Stimulated activated CD4-positive, alpha-beta T cell treated with anti-CD3 and anti-CD28 coated beads, Interleukin-1b, Interleukin-23, amount 100 ng/mL, for 1 hour (primary cell): ENCODE measurements at regions not wholly inside any gene's neighbourhood (a gene's known extent, or its start where the extent isn't known, plus 50 kb on each side); places are given as distances from the start of the nearest gene placed in this dataset.
"Not testable (repeated sequence)": the region's sequence is repeated elsewhere in the genome, so short reads cannot be mapped to it uniquely, and the experiment has no call there.

Experiments used
- DNase-seq, 2 donors: peaks; one replicate each; pipeline ENCODE4 v3.0.0-alpha.2; 2020; ENCODE audit warnings: low read depth in 2 of 2

DNA sequence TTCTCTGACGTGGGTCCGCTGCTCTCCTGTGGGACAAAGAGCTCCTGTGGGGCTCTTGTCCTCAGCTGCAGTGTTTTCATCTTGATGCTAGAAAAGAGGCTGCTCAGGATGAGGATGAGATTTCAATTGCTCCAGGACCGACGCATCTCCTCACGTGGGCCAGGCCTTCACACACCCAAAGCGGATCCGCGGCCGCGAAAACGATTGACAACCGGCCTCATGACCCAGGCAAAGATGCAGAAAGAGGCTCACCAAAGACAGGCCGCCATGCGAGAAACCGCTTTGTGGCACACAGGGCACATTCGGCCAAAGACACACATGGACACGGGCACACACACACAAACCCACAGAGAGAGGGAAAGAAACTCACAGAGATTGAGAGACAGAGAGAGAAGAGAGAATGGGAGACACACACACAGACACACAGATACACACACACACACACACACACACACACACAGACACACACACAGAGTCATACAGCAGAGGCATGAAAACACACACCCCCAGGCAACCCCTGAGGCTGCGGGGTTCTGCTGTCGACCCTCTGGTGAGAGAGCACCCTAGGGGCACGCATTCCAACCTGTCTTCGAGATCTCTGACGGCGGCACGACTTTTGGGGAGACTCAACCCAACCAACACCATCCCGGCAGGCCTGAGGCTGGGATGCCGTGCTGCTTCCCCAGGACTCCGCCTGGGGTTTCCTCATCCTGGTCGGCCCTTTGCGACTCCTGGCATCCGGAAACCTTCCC lies 168.5 kb upstream of the ZNF337 start:
- not testable (repeated sequence) for DNase-seq

DNA sequence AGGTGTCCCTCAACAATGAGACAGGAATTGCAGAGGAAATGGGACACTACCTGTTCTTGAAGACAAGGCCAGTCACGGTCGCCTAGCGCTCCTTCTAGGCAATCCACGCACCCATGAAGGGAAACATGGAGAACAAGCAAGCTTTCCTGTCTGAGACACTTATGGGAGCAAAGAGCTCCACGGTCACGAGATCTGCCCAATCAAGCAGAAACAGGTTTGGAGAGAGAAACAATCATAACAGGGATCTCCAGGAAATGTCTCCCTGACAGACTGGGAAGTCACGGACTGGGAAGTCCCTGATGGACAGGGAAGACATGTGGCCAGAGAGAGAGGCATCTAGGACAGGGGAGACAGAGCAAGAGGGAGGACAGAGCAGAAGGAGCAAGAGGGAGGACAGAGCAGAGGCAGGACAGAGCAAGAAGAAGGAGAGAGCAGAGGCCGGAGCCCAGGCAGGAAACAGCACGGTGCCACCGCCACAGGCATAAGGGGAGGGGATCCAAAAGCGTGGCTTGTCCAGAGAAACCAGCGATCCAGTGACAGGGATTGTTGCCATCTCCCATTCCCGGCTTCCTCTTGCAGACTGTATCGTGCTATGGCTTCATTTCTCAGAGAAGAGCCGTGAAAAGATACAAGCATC lies 167.8 kb upstream of the ZNF337 start:
- no peak for DNase-seq

DNA sequence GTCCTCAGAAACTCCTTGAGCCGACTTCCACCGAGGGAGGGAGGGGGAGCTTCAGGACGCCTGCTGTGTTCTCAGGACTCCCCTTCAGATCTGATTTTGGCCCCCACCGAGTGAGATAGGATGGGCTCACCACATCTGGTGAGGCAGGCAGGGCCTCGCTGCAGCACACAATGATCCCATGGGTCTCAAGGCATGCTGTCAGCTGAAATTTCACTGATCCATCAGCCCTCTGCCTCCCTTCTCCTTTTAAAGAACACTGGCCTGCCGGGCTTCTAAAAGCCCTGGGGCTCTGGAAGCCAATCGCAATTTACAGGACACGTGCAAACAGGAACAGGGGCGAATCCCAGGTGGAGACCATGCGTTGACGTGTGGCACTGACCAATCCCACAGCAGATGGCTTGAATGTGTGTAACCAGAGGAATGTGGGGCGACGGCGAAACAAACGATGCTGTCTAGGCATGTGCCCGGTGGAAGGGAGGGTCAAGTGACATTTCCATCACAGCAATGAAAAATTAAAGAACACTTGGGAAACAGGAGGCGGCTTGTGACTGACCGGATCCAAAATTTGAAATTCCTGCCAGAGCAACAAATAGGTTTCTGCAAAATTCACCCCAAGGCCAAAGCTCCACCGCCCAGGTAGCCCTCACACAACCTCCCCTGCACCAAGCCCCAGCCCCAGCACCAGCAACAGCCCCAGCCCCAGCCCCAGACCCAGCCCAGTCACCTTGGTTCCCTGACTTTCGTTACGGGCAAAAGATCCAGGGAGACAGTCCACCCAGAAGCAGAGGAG lies 167.1 kb upstream of the ZNF337 start:
- DNase-seq: no peak

DNA sequence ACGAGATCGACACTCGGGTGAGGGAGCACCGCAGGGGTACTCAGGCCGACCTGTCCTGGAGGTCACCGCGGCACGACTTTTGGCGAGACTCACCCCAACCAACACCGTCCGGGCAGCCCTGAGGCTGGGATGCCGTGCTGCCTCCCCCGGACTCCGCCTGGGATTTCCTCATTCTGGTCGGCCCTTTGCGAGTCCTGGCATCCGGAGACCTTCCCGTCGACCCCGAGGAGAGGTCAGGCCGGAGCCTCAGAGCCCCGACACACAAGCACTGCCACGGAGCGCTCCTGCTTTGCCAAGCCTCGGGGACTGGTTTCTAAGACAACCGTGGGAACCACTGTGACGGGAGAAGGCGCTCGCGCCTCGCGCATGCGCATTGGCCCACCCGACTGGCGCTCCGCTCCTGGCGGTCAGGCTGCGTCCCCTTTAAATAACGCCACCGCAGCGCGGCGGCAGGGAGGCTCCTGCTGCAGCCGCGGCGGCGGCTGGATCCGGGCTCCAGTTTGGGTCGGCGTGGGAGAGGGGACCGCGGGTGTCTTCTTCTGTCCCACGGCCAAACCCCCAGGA lies 166.4 kb upstream of the ZNF337 start:
- peak; percentile 52 to 67 for DNase-seq

DNA sequence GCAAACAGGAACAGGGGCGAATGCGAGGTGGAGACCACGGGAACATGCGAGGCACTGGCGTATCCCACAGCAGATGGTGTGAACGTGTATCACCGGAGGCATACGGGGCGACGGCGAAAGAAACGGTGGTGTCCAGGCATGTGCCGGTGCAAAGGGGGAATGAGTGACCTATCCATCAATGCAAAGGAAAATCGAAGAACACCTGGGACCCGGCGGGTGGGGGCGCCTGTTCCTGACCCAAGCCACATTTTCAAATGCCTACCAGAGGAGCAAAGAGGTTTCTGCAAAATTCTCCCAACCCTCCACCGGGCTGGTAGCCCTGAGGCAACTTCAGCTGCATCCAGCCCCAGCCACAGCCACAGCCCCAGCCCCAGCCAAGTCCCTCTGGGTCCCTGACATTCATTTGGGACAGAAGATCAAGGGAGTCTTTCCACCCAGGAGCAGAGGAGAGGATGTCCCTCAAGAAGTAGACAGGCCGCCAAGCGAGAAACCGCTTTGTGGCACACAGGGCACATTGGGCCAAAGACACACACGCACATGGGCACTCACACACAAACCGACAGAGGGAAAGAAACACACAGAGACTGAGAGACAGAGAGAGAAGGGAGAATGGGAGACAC lies 164.0 kb upstream of the ZNF337 start:
- no peak for DNase-seq

DNA sequence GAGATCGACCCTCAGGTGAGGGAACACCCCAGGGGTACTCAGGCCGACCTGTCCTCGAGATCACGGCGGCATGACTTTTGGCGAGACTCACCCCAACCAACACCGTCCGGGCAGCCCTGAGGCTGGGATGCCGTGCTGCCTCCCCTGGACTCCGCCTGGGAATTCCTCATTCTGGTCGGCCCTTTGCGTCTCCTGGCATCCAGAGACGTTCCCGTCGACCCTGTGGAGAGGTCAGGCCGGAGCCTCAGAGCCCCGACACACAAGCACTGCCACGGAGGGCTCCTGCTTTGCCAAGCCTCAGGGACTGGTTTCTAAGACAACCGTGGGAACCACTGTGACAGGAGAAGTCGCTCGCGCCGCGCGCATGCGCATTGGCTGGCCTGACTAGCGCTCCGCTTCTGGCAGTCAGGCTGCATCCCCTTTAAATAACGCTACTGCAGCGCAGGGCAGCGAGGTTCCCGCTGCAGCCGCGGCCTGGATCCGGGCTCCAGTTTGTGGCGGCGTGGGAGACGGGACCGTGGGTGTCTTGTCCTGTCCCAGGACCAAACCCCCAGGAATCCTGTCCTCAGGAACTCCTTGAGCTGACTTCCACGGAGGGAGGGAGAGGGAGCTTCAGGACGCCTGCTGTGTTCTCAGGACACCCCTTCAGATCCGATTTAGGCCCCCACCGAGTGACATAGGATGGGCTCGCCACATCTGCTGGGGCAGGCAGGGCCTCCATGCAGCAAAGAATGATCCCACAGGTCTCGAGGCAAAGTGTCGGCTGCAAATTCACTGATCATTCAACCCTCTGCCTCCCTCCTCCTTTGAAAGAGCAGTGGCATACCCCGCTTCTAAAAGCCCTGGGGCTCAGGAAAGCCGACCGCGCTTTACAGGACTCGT lies 163.2 kb upstream of the ZNF337 start:
- peak; percentile 41 to 55 for DNase-seq

DNA sequence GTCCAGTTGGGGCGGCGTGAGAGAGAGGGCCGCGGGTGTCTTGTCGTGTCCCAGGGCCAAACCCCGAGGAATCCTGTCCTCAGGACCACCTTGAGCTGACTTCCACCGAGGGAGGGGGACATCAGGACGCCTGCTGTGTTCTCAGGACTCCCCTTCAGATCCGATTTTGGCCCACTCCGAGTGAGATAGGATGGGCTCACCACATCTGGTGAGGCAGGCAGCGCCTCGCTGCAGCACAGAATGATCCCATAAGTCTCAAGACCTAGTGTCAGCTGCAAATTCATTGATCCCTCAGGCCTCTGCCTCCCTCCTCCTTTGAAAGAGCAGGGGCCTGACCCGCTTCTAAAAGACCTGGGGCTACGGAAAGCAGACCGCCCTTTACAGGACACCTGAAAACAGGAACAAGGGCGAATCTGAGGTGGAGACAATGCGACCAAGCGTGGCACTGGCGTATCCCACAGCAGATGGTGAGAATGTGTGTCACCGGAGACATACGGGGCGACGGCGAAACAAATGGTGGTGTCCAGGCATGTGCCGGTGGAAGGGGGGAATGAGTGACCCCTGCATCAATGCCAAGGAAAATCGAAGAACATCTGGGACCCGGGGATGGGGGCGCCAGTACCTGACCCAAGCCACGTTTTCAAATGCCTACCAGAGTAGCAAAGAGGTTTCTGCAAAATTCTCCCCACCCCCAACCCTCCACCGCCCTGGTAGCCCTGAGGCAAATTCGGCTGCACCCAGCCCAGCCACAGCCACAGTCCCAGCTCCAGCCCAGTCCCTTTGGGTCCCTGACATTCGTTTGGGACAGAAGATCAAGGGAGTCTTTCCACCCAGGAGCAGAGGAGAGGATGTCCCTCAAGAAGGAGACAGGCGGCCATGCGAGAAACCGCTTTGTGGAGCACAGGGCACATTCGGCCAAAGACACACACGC lies 162.1 kb upstream of the ZNF337 start:
- DNase-seq: no peak

DNA sequence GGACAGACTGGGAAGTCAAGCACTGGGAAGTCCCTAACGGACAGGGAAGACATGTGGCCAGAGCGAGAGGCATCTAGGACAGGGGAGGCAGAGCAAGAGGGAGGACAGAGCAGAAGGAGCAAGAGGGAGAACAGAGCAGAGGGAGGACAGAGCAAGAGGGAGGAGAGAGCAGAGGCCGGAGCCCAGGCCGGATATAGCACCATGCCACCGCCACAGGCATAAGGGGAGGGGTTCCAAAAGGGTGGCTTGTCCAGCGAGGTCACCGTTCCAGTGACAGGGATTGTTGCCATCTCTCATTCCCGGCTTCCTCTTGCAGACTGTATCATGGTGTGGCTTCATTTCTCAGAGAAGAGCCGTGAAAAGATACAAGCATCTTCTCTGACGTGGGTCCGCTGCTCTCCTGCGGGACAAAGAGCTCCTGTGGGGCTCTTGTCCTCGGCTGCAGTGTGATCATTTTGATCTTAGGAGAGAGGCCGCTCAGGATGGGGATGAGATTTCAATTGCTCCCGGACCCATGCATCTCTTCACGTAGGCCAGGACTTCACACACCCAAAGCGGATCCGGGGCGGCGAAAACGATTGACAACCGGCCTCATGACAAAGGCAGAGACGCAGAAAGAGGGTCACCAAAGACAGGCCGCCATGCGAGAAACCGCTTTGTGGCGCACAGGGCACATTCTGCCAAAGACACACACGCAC lies 160.6 kb upstream of the ZNF337 start:
- not testable (repeated sequence) for DNase-seq

DNA sequence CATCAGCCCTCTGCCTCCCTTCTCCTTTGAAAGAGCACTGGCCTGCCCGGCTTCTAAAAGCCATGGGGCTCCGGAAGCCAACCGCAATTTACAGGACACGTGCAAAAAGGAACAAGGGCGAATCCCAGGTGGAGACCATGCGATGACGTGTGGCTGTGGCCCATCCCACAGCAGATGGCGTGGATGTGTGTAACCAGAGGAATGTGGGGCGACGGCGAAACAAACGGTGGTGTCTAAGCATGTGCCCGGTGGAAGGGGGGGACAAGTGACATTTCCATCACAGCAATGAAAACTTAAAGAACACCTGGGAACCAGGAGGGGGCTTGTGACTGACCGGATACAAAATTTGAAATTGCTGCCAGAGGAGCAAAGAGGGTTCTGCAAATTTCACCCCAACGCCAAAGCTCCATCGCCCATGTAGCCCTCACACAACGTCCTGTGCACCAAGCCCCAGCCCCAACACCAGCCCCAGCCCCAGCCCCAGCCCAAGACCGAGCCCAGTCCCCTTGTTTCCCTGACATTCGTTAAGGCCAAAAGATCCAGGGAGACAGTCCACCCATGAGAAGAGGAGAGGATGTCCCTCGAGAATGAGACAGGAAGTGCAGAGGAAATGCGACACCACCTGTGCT lies 159.7 kb upstream of the ZNF337 start:
- DNase-seq: no peak

DNA sequence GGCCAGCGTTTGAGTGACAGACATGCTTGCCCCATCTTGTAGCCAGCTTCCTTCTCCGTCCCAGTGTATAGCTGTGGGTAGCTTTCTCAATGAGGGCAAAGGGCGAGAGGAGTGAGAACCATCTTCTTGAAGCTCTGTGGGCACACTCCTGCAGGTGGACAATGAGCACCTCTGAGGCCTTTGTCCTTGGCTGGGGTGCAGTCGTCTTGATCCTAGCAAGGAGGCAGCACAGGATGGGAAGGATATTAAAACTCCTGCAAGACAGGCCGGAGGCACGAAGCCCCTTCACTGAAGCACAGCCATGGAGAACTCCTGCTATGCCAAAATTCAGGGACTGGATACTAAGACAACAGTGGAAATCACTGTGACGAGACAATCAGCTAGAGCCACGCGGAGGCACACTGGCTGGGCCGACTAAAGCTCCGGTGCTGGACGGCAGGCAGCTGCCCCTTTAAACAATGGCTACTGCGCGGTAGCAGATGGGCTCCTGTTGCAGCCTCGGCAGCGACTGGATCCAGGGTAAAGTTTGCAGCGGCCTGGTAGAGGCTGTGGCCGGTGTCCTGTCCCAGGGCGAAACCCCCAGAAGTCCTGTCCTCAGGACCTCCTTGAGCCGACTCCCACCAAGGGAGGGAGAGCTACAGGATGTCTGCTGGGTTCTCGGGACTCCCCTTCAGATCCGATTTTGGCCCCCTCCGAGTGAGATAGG lies 159.0 kb upstream of the ZNF337 start:
- not testable (repeated sequence) for DNase-seq

DNA sequence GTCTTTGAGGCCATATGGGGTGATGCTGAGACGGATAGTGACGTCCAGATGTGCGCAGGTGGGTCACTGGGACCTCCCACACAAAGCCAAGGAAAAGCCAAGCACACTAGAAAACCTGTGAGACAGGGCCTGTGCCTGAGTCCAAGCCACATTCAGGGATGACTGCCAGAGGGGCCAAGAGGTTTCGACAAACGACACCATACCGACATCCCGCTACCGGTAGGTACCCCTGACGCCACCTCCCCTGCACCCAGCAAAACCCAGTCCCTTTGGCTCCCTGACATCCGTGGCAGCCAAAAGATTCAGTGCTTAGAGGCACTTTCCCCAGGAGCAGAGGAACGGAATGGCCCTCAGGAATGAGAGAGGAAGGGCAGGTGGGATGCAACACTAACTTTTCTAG lies 158.0 kb upstream of the ZNF337 start:
- DNase-seq: not testable (repeated sequence)

DNA sequence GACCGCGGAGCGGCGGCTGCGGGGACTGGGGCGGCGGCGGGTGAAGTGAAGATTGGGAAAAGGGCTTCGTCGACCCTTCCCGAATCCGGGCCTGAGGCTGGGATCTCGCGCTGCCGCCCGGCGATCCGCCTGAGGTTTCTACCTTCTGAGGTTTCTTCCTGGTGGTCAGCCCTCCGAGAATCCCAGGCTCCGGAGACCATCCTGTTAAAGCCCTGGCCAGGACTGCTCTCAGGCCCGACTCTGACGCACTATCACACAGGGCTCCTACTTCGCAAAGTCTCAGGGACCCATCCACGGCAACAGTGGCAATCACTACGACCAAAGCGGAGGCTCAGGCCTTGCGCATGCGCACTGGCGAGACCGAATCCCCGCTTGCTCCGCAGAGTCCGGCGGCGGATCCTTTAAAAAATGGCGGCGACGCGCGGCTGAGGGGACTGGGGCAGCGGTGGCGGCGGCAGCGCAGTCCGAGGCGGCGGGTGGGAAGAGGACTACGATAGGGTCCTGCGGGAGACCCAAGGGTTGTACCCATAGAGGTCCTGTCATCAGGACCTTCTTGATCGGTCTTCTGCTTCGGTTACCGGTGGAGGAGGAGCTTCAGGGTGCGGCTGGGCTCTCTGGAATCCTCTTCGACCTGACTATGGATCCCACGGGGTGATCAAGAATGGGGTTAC lies 157.2 kb upstream of the ZNF337 start:
- DNase-seq: peak; percentile 52 to 59

DNA sequence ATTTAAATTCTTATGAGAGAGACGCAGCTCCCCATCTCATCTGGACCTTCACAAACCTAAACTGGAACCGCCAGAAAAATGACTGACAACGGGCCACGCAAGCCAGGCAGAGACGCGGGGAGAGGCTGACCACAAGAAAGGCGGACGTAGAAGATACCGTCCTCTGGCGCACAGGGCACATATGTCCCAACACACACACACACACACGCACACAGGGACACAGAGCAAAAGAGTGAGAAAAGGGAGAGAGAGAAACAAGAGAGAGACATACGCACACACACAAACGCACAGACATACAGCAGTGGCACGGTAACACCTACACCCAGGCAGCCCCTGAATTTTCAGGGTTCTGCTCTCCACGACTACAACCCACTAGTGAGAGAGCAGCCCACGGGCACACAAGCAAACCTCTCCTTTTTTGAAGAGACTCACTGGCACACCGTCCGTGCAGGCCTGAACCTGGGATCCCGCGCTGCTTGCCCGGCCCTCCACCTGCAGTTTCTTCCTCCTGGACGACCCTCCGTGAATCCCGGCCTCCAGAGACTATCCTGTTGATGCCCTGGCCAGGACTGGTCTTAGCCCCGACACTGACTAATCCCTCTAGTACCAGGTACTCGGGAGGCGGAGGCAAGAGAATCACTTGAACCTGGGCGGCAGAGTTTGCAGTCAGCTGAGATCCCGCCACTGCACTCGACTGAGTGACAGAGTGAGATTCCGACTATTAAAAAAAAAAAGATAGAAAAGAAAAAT lies 156.5 kb upstream of the ZNF337 start:
- DNase-seq: not testable (repeated sequence)

DNA sequence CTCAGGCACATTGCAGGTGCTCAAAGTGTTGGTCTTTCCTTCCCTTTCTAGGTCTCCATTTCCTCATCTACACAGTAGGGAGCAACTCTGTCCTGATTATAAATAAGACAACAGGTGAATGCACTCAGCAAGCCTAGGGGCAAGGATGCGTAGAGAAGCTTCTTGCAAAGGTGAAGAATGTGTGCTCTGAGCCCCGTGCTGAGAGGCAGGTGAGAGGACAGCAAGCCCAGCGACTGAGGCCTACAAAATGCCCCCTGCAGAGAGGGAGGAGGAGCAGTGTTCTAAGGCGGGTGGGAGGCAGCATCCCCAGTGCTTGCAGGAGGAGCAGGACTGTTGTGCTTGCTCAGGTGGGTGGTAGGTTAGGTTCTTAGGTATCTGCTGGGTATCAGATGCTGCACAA lies 153.5 kb upstream of the ZNF337 start:
- DNase-seq: not testable (repeated sequence)

DNA sequence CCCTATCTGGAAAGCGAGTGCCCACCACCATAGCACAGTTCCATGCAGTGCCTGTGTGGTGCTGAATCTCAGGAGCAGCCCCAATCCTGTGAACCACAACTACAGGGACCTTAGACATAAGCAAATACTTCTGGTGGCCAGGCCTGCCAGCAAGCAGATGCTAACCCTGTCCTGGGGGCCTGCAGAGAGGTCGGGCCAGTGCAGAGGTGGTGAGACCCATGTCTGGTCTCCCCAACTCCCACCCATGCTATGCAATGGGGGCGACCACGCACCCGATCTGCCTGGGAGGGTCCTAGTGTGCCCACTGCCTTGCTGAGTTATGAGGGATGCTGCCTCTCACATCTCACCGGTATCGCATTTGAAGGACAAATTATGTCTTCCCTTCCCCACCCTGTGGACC lies 151.6 kb upstream of the ZNF337 start:
- no peak for DNase-seq

DNA sequence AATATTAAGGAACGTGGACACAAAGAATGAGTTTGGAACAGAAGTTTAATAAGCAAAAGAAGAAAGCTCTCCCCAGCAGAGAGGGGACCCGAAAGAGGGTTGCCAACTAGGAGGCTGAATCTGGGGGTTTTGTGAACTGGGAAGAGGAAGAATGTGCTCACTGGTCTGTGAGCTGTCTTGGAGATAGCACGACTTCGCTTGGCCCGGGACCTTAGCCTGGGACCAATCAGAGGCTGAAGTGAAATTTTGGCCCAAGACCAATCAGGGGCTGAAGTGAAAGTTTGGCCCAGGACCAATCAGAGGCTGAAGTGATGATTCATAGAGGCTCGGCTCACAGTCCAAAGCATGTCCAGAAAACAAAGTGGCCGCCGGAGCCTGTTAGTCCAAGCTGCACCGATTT lies 148.0 kb upstream of the ZNF337 start:
- not testable (repeated sequence) for DNase-seq

DNA sequence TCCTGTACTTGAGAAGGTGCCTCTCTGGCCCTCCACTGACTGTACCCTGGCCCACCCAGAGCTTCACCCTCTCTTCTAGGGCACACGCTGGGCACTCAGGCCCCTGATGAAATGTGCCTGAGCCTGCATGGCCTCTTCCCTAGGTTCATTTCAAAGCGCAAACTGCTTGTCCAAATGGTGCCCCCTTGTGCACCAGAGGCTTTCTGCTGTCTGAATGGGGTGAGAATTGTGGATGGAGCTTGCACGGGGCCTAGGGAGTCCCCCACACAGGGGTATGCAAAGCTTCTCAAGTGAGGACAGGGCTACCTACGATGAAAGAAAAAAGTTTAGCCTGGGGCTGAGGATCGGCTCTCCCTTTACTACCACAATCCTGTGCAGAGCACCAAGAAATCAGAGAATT lies 116.9 kb upstream of the ZNF337 start:
- not testable (repeated sequence) for DNase-seq
